ENCODE measurements at regions not wholly inside any gene's neighbourhood (a gene's known extent, or its start where the extent isn't known, plus 50 kb on each side); places are given as distances from the start of the nearest gene placed in this dataset.
"Not testable (repeated sequence)": the region's sequence is repeated elsewhere in the genome, so short reads cannot be mapped to it uniquely, and the experiment has no call there.

GRCh38 chr6:147911686-147912085 lies 403.2 kb downstream of the SAMD5 start:
- DNase-seq (ENCODE audit: low read depth) = no peak

GRCh38 chr6:147922799-147923198 lies 414.3 kb downstream of the SAMD5 start:
- no peak for DNase-seq (ENCODE audit: low read depth)

- no peak for DNase-seq (ENCODE audit: low read depth)
These were observed 416.1 kb downstream of the SAMD5 start for GRCh38 chr6:147924598-147924997.

- no peak for DNase-seq (ENCODE audit: low read depth)
These were observed 416.8 kb upstream of the SASH1 start for GRCh38 chr6:147925826-147926225.

- DNase-seq (ENCODE audit: low read depth) = no peak
These were observed 411.9 kb upstream of the SASH1 start for GRCh38 chr6:147930745-147931144.

GRCh38 chr6:147933224-147933623 lies 409.4 kb upstream of the SASH1 start:
- no peak for DNase-seq (ENCODE audit: low read depth)

- DNase-seq (ENCODE audit: low read depth) = no peak
These were observed 407.0 kb upstream of the SASH1 start for GRCh38 chr6:147935656-147936055.

- no peak for DNase-seq (ENCODE audit: low read depth)
These were observed 405.8 kb upstream of the SASH1 start for GRCh38 chr6:147936703-147937470.

GRCh38 chr6:147941143-147941542 lies 401.5 kb upstream of the SASH1 start:
- DNase-seq (ENCODE audit: low read depth) = no peak

- DNase-seq (ENCODE audit: low read depth) = no peak
These were observed 400.3 kb upstream of the SASH1 start for GRCh38 chr6:147942363-147942762.

- DNase-seq (ENCODE audit: low read depth) = no peak
These were observed 398.5 kb upstream of the SASH1 start for GRCh38 chr6:147944122-147944521.

- peak; percentile 31 for DNase-seq (ENCODE audit: low read depth)
These were observed 395.1 kb upstream of the SASH1 start for GRCh38 chr6:147947521-147947920.

- no peak for DNase-seq (ENCODE audit: low read depth)
These were observed 392.5 kb upstream of the SASH1 start for GRCh38 chr6:147949981-147950622.

- DNase-seq (ENCODE audit: low read depth) = no peak
These were observed 392.0 kb upstream of the SASH1 start for GRCh38 chr6:147950623-147950987.

GRCh38 chr6:147951726-147952125 lies 390.9 kb upstream of the SASH1 start:
- DNase-seq (ENCODE audit: low read depth) = no peak

GRCh38 chr6:147954938-147955337 lies 387.7 kb upstream of the SASH1 start:
- no peak for DNase-seq (ENCODE audit: low read depth)

GRCh38 chr6:147958683-147959082 lies 384.0 kb upstream of the SASH1 start:
- no peak for DNase-seq (ENCODE audit: low read depth)

GRCh38 chr6:147961481-147962141 lies 381.0 kb upstream of the SASH1 start:
- no peak for DNase-seq (ENCODE audit: low read depth)

- DNase-seq (ENCODE audit: low read depth) = not testable (repeated sequence)
These were observed 377.2 kb upstream of the SASH1 start for GRCh38 chr6:147965448-147965847.

- DNase-seq (ENCODE audit: low read depth) = no peak
These were observed 371.7 kb upstream of the SASH1 start for GRCh38 chr6:147970970-147971369.

GRCh38 chr6:147972448-147972847 lies 370.2 kb upstream of the SASH1 start:
- DNase-seq (ENCODE audit: low read depth) = no peak

GRCh38 chr6:147973806-147974205 lies 368.8 kb upstream of the SASH1 start:
- no peak for DNase-seq (ENCODE audit: low read depth)

- DNase-seq (ENCODE audit: low read depth) = peak; percentile 4
These were observed 368.3 kb upstream of the SASH1 start for GRCh38 chr6:147974376-147974775.

Data from GM04504 (cell line).